Astrocyte (in vitro differentiated cells and primary cell): ENCODE measurements at regions not wholly inside any gene's neighbourhood (a gene's known extent, or its start where the extent isn't known, plus 50 kb on each side); places are given as distances from the start of the nearest gene placed in this dataset.

Experiments
- DNase-seq: peaks from one replicate; pipeline ENCODE4 v3.0.0-alpha.2; 2010; ENCODE audit warnings: low read depth
- FAIRE-seq: peaks from 2 replicates; lab custom pipeline; 2011; peaks lifted over from hg19 to GRCh38; lab: Jason Lieb, UNC
- H2AFZ ChIP-seq: 2 replicates; pipeline ENCODE4 v1.6.0; 2012; ENCODE audit warnings: low read depth, low read length, inconsistent platforms
- H3K27ac ChIP-seq: 2 replicates; pipeline ENCODE4 v1.5.1; 2011; ENCODE audit warnings: low read depth, low read length, inconsistent platforms
- H3K27me3 ChIP-seq: 2 replicates; pipeline ENCODE4 v1.6.0; 2011; ENCODE audit warnings: low read length, inconsistent platforms; ENCODE audit not compliant: insufficient read depth
- H3K36me3 ChIP-seq: 2 replicates; pipeline ENCODE4 v1.5.1; 2011; ENCODE audit warnings: low read length, inconsistent platforms; ENCODE audit not compliant: insufficient read depth
- H3K4me1 ChIP-seq: 2 replicates; pipeline ENCODE4 v1.5.1; 2011; ENCODE audit warnings: low read length, inconsistent platforms; ENCODE audit not compliant: insufficient read depth
- H3K4me2 ChIP-seq: 2 replicates; pipeline ENCODE4 v1.6.0; 2012; ENCODE audit warnings: low read length, inconsistent platforms
- H3K4me3 ChIP-seq: 2 replicates; pipeline ENCODE4 v1.5.1; 2011; ENCODE audit warnings: low read depth, mild to moderate bottlenecking, low read length, inconsistent platforms; ENCODE audit not compliant: insufficient read depth
- H3K79me2 ChIP-seq: 2 replicates; pipeline ENCODE4 v1.6.0; 2012; ENCODE audit warnings: mild to moderate bottlenecking, low read length, inconsistent platforms; ENCODE audit not compliant: insufficient read depth
- H3K9ac ChIP-seq: 2 replicates; pipeline ENCODE4 v1.6.0; 2012; ENCODE audit warnings: mild to moderate bottlenecking, low read length, inconsistent platforms
- H3K9me3 ChIP-seq: 2 replicates; pipeline ENCODE4 v1.5.1; 2012; ENCODE audit warnings: low read depth, mild to moderate bottlenecking, low read length, inconsistent platforms; ENCODE audit not compliant: insufficient read depth
- H4K20me1 ChIP-seq: 2 replicates; pipeline ENCODE4 v1.6.0; 2012; ENCODE audit warnings: low read length, inconsistent platforms; ENCODE audit not compliant: insufficient read depth
- H3K27ac Mint-ChIP-seq: one replicate; pipeline ENCODE4 v1.8.0; 2021; ENCODE audit warnings: mild to moderate bottlenecking, mixed read lengths; ENCODE audit not compliant: unreplicated experiment
- H3K27me3 Mint-ChIP-seq: one replicate; pipeline ENCODE4 v1.8.0; 2021; ENCODE audit warnings: low read depth, mixed read lengths; ENCODE audit not compliant: unreplicated experiment
- H3K36me3 Mint-ChIP-seq: one replicate; pipeline ENCODE4 v1.8.0; 2021; ENCODE audit warnings: low read depth, mixed read lengths; ENCODE audit not compliant: unreplicated experiment
- H3K4me1 Mint-ChIP-seq: one replicate; pipeline ENCODE4 v1.8.0; 2021; ENCODE audit warnings: low read depth, mixed read lengths; ENCODE audit not compliant: unreplicated experiment
- H3K4me3 Mint-ChIP-seq: one replicate; pipeline ENCODE4 v1.8.0; 2021; ENCODE audit warnings: mild to moderate bottlenecking, moderate library complexity, mixed read lengths; ENCODE audit not compliant: unreplicated experiment
- H3K9me3 Mint-ChIP-seq: one replicate; pipeline ENCODE4 v1.8.0; 2021; ENCODE audit warnings: mild to moderate bottlenecking, mixed read lengths; ENCODE audit not compliant: unreplicated experiment
- EZH2 ChIP-seq: IDR thresholded peaks from 2 replicates; pipeline ENCODE4 v1.6.1; 2012; ENCODE audit warnings: mild to moderate bottlenecking, low read length, inconsistent platforms; ENCODE audit not compliant: insufficient read depth
- TF ChIP-seq, protein P1 (sequence below): IDR thresholded peaks from 2 replicates; pipeline ENCODE4 v1.5.1; 2011; ENCODE audit warnings: low read depth, mild to moderate bottlenecking, inconsistent platforms, low read length, moderate library complexity; ENCODE audit not compliant: insufficient read depth

DNA sequence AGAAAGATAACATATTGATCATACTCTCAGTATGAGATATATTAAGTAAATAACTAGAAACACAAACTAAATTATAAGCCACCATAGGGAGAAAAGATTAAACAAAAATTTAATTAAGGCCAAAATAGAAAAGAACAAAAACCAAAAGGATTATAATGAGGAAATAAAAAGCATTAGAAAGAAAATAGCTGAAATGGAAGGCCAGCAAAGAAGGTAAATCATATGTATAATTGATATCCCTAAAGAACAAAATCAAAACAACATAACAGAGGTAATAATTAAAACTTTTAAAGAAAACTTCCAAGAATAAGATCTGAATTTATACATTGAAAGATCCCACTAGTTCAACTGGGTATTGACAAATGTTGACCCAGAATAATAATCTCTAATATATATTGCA is 453.0 kb downstream of the LRRIQ3 start:
- H3K36me3 ChIP-seq, result no peaks in the 10 kb centered on the region
- H3K79me2 ChIP-seq, result no peaks in the 10 kb centered on the region
- H3K4me3 ChIP-seq, result no peak overlapping the region
- no peak overlapping the region for H2AFZ ChIP-seq
- no peak for DNase-seq
- no peak overlapping the region for H3K4me2 ChIP-seq
- H3K27ac ChIP-seq, result no peak overlapping the region
- no peak overlapping the region for H3K9ac ChIP-seq
- Mint-ChIP-seq H3K4me3 (no peak overlapping the region), H3K36me3 (no peaks in the 10 kb centered on the region), H3K4me1 (no peaks in the 10 kb centered on the region), H3K9me3 (peaks cover 4% of the 10 kb centered on the region), H3K27me3 (no peaks in the 10 kb centered on the region), H3K27ac (no peak overlapping the region)
- H3K9me3 ChIP-seq, result no peaks in the 10 kb centered on the region
- no peaks in the 10 kb centered on the region for H4K20me1 ChIP-seq
- no peak for FAIRE-seq
- no peaks in the 10 kb centered on the region for H3K27me3 ChIP-seq
- no peak for TF ChIP-seq EZH2
- TF ChIP-seq, protein P1, sequence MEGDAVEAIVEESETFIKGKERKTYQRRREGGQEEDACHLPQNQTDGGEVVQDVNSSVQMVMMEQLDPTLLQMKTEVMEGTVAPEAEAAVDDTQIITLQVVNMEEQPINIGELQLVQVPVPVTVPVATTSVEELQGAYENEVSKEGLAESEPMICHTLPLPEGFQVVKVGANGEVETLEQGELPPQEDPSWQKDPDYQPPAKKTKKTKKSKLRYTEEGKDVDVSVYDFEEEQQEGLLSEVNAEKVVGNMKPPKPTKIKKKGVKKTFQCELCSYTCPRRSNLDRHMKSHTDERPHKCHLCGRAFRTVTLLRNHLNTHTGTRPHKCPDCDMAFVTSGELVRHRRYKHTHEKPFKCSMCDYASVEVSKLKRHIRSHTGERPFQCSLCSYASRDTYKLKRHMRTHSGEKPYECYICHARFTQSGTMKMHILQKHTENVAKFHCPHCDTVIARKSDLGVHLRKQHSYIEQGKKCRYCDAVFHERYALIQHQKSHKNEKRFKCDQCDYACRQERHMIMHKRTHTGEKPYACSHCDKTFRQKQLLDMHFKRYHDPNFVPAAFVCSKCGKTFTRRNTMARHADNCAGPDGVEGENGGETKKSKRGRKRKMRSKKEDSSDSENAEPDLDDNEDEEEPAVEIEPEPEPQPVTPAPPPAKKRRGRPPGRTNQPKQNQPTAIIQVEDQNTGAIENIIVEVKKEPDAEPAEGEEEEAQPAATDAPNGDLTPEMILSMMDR, result no peak
- no peaks in the 10 kb centered on the region for H3K4me1 ChIP-seq

DNA sequence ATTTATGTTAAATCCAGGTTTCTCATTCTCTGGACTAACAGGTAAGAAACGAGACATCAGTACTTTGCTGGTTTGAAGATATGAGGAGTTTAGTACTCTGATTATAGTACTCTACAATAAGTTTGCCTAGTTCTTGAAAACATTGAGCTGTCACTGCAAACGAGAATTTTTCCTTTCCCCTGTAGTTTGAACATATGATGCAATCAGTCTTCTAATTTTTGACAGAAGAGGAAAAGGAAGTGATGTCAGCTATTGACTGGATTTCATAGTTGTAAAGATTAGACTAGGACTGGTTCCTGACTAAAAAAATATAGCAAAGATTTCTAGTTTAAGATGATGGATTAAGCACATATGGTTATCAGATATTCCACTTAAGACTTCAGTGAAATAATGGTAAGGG is 461.9 kb downstream of the LRRIQ3 start:
- Mint-ChIP-seq H3K27ac (no peak overlapping the region), H3K36me3 (no peaks in the 10 kb centered on the region), H3K9me3 (no peaks in the 10 kb centered on the region), H3K27me3 (no peaks in the 10 kb centered on the region), H3K4me1 (no peaks in the 10 kb centered on the region), H3K4me3 (no peak overlapping the region)
- Histone ChIP-seq H3K4me2 (no peak overlapping the region), H3K79me2 (no peaks in the 10 kb centered on the region), H3K4me1 (no peaks in the 10 kb centered on the region), H3K36me3 (no peaks in the 10 kb centered on the region), H3K9ac (no peak overlapping the region), H3K27ac (no peak overlapping the region), H3K4me3 (no peak overlapping the region), H2AFZ (no peak overlapping the region), H3K27me3 (no peaks in the 10 kb centered on the region), H4K20me1 (no peaks in the 10 kb centered on the region), H3K9me3 (no peaks in the 10 kb centered on the region)
- no peak for DNase-seq
- TF ChIP-seq, protein P1, result no peak
- TF ChIP-seq EZH2, result no peak
- no peak for FAIRE-seq

DNA sequence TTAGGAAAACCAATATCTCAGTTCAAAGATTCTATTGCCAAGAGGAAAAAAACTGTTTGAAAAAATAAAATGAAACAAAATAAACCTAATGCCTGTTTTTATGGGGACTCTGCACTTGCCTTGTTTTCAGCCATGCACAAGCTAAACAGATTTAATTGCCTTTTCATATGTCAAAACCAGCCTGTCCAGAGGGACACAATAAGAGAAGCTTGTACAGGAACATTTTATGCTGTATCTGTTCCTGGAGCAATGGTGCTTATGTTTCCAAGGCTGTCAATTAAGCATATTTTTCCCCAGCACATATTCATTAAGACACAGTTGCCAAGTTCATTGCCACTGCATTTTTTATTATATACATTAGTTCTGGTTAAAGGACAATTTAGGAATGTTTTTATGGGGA is 470.9 kb downstream of the LRRIQ3 start:
- H3K9me3 Mint-ChIP-seq, result no peaks in the 10 kb centered on the region
- H3K27me3 Mint-ChIP-seq, result no peaks in the 10 kb centered on the region
- H3K79me2 ChIP-seq, result no peaks in the 10 kb centered on the region
- H3K27ac Mint-ChIP-seq, result no peak overlapping the region
- H3K27ac ChIP-seq, result no peak overlapping the region
- no peak overlapping the region for H3K4me3 Mint-ChIP-seq
- no peak for TF ChIP-seq EZH2
- TF ChIP-seq, protein P1, result no peak
- H3K36me3 ChIP-seq, result no peaks in the 10 kb centered on the region
- no peaks in the 10 kb centered on the region for H4K20me1 ChIP-seq
- H2AFZ ChIP-seq, result no peak overlapping the region
- no peaks in the 10 kb centered on the region for H3K27me3 ChIP-seq
- no peak for FAIRE-seq
- no peaks in the 10 kb centered on the region for H3K4me1 ChIP-seq
- no peaks in the 10 kb centered on the region for H3K36me3 Mint-ChIP-seq
- no peak overlapping the region for H3K4me2 ChIP-seq
- no peak overlapping the region for H3K4me3 ChIP-seq
- peaks cover 2% of the 10 kb centered on the region for H3K4me1 Mint-ChIP-seq
- H3K9me3 ChIP-seq, result no peaks in the 10 kb centered on the region
- no peak for DNase-seq
- no peak overlapping the region for H3K9ac ChIP-seq
